Ovary (tissue), 7 donors: ENCODE measurements at regions not wholly inside any gene's neighbourhood (a gene's known extent, or its start where the extent isn't known, plus 50 kb on each side); places are given as distances from the start of the nearest gene placed in this dataset.

Experiments
- DNase-seq, 5 donors: peaks; one replicate each; pipeline ENCODE4 v3.0.0-alpha.2; 2019 to 2020
- H3K27ac ChIP-seq, 2 donors: fragments of 200-600 bp; one replicate each; pipeline versions ENCODE4 v1.5.1 to v1.8.0; 2019 to 2022
- H3K27me3 ChIP-seq: fragments of 200-600 bp; one replicate; pipeline ENCODE4 v1.8.0; 2022
- H3K36me3 ChIP-seq: fragments of 200-600 bp; sonication (generic); one replicate; pipeline ENCODE4 v1.5.1; 2019
- H3K4me1 ChIP-seq: one replicate; pipeline ENCODE4 v1.8.1; 2013; ENCODE audit warnings: mild to moderate bottlenecking, moderate library complexity; ENCODE audit not compliant: insufficient read depth
- H3K4me3 ChIP-seq: fragments of 200-600 bp; sonication (generic); one replicate; pipeline ENCODE4 v1.5.1; 2017
- H3K9me3 ChIP-seq, 2 donors: fragments of 200-600 bp in 1 of 2; sonication (generic) in 1 of 2; one replicate each; pipeline versions ENCODE4 v1.5.1 to v1.8.1; 2013 to 2019; ENCODE audit warnings: mild to moderate bottlenecking in 1 of 2, moderate library complexity in 1 of 2
- CTCF ChIP-seq, 3 donors: fragments of 450-650 bp in 2 of 3; fragments of 200-600 bp in 1 of 3; IDR thresholded peaks; one replicate each; pipeline versions ENCODE4 v1.5.1 to v1.8.0; 2016 to 2022; ENCODE audit warnings: antibody characterized with exemption in 3 of 3, mild to moderate bottlenecking in 1 of 3
- EP300 ChIP-seq: sonication (generic); formaldehyde crosslinking; IDR thresholded peaks from one replicate; pipeline ENCODE4 v1.6.1; 2017; ENCODE audit warnings: antibody characterized with exemption
- POLR2A ChIP-seq: fragments of 450-650 bp; IDR thresholded peaks from one replicate; pipeline ENCODE4 v1.6.1; 2017; ENCODE audit warnings: antibody characterized with exemption, mild to moderate bottlenecking, moderate library complexity
- WGBS, 3 donors: extraction: QIAGEN DNeasy Blood & Tissue Kit in 1 of 3; methylation state at CpG; one replicate each; pipeline versions ENCODE4 v1.1.5 to v1.1.7; 2013 to 2017; 5-methylcytosine and 5-hydroxymethylcytosine counted together
- intact Hi-C, 4 donors: fragments of 100-400 bp; cut with DNase I; formaldehyde crosslinking; loops; one replicate each; pipeline versions ENCODE4 v1.11.0 to v1.15.1; 2022 to 2023
- donor health status: DM: no; HTN: no; CAD: no; lungs with moderate emphysema.
- donor health status: DM: no; HTN: no; CAD: no.
- donor health status: Bipolar disorder and iron deficiency.
- donor health status: DM: no; HTN: no; CAD: no.
- donor health status: DM: yes; HTN: yes; CAD: no.

GRCh38 chr12:75840994-75841355 is 190.6 kb downstream of the PHLDA1 start:
- Histone ChIP-seq H3K27ac (no peak overlapping the region), H3K9me3 (no peaks in the 10 kb centered on the region), H3K36me3 (no peaks in the 10 kb centered on the region), H3K4me1 (peaks cover 1% of the 10 kb centered on the region), H3K4me3 (no peak overlapping the region), H3K27me3 (no peaks in the 10 kb centered on the region)
- intact Hi-C loops: no loop called here
- TF ChIP-seq CTCF (IDR thresholded peaks at IDR 0.05): no peak
- no peak for DNase-seq
- 90 to 93% (median 93%) methylated on average over 3 of the region's 3 CpGs for WGBS, 3 donors

- H3K27me3 ChIP-seq: no peaks in the 10 kb centered on the region
- TF ChIP-seq EP300 (no peak), POLR2A (no peak), CTCF (IDR thresholded peaks at IDR 0.05) (no peak)
- no peak overlapping the region for H3K27ac ChIP-seq
- no peaks in the 10 kb centered on the region for H3K9me3 ChIP-seq
- intact Hi-C loops: no loop called here
- no peak overlapping the region for H3K4me3 ChIP-seq
- H3K4me1 ChIP-seq: no peaks in the 10 kb centered on the region
- 68 to 97% (median 79%) methylated on average over 3 of the region's 3 CpGs for WGBS, 3 donors
- no peaks in the 10 kb centered on the region for H3K36me3 ChIP-seq
- DNase-seq: no peak
These were observed 193.3 kb downstream of the PHLDA1 start for GRCh38 chr12:75838309-75838708.

GRCh38 chr12:75837700-75838099 is 193.9 kb downstream of the PHLDA1 start:
- no peaks in the 10 kb centered on the region for H3K36me3 ChIP-seq
- no peak overlapping the region for H3K4me3 ChIP-seq
- 39 to 47% (median 40%) methylated on average over 2 of the region's 2 CpGs for WGBS, 3 donors
- no peak overlapping the region for H3K27ac ChIP-seq
- intact Hi-C loops: no loop called here
- no peaks in the 10 kb centered on the region for H3K27me3 ChIP-seq
- no peaks in the 10 kb centered on the region for H3K4me1 ChIP-seq
- no peak for TF ChIP-seq POLR2A
- no peak for TF ChIP-seq CTCF (IDR thresholded peaks at IDR 0.05)
- no peak for TF ChIP-seq EP300
- no peaks in the 10 kb centered on the region for H3K9me3 ChIP-seq
- no peak for DNase-seq

GRCh38 chr12:75836533-75836932 is 195.0 kb downstream of the PHLDA1 start:
- H3K36me3 ChIP-seq: no peaks in the 10 kb centered on the region
- H3K9me3 ChIP-seq: no peaks in the 10 kb centered on the region
- H3K4me1 ChIP-seq: no peaks in the 10 kb centered on the region
- intact Hi-C loops: no loop called here
- no peak for DNase-seq
- TF ChIP-seq POLR2A (no peak), EP300 (no peak), CTCF (IDR thresholded peaks at IDR 0.05) (no peak)
- no peak overlapping the region for H3K27ac ChIP-seq
- no peaks in the 10 kb centered on the region for H3K27me3 ChIP-seq
- H3K4me3 ChIP-seq: no peak overlapping the region

GRCh38 chr12:75834591-75834990 is 197.0 kb downstream of the PHLDA1 start:
- WGBS, 3 donors: 85 to 91% (median 90%) methylated on average over 3 of the region's 3 CpGs
- Histone ChIP-seq H3K9me3 (no peaks in the 10 kb centered on the region), H3K27ac (no peak overlapping the region), H3K27me3 (no peaks in the 10 kb centered on the region), H3K4me3 (no peak overlapping the region), H3K4me1 (peaks cover 3% of the 10 kb centered on the region), H3K36me3 (no peaks in the 10 kb centered on the region)
- no peak for DNase-seq
- intact Hi-C loops: no loop called here
- no peak for TF ChIP-seq EP300
- no peak for TF ChIP-seq CTCF (IDR thresholded peaks at IDR 0.05)
- TF ChIP-seq POLR2A: no peak
